C4-2B (cell line): ENCODE measurements at regions not wholly inside any gene's neighbourhood (a gene's known extent, or its start where the extent isn't known, plus 50 kb on each side); places are given as distances from the start of the nearest gene placed in this dataset.

Experiments used
- CTCF ChIP-seq: fragments of 450-650 bp; conservative IDR thresholded peaks from 2 replicates; pipeline ENCODE4 v1.5.1; 2017; ENCODE audit warnings: mild to moderate bottlenecking
- ZFX ChIP-seq: fragments of 450-650 bp; IDR thresholded peaks from 2 replicates; pipeline ENCODE4 v1.6.1; 2017

DNA sequence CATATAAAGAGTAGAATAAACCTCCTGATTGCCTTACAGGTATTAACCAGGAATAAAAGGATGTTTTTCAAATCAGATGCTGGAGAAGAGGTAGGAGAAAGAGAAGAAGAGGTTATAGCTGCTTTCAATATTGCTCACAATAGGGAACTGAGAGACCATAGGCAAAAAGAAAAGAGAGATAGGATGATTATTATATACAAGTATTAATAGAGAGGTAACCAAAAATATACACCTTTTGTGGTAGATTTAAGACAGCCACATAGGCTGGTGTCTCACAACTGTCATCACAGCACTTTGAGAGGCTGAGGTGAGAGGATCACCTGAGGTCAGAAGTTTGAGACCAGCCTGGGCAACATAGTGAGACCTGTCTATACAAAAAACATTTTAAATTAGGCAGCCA lies 119.7 kb downstream of the PSMG1 start:
- TF ChIP-seq CTCF (no peak), ZFX (no peak)
